Astrocyte of the hippocampus (primary cell): ENCODE measurements at regions not wholly inside any gene's neighbourhood (a gene's known extent, or its start where the extent isn't known, plus 50 kb on each side); places are given as distances from the start of the nearest gene placed in this dataset.

Experiments
- DNase-seq: peaks from one replicate; pipeline ENCODE4 v3.0.0; 2011; ENCODE audit warnings: low read depth, low spot score

GRCh38 chr22:47996446-47996857 is 1234.0 kb downstream of the TBC1D22A start:
- DNase-seq = no peak

- DNase-seq = no peak
Observed at GRCh38 chr22:47995718-47996117, 1233.3 kb downstream of the TBC1D22A start.

- DNase-seq = no peak
Observed at GRCh38 chr22:47995264-47995627, 1232.8 kb downstream of the TBC1D22A start.

GRCh38 chr22:47994601-47995263 is 1232.3 kb downstream of the TBC1D22A start:
- DNase-seq = no peak

- DNase-seq = no peak
Observed at GRCh38 chr22:47994045-47994444, 1231.6 kb downstream of the TBC1D22A start.

- DNase-seq = no peak
Observed at GRCh38 chr22:47990481-47990880, 1228.0 kb downstream of the TBC1D22A start.

- DNase-seq = no peak
Observed at GRCh38 chr22:47987885-47988515, 1225.5 kb downstream of the TBC1D22A start.

- no peak for DNase-seq
Observed at GRCh38 chr22:47976219-47976618, 1213.8 kb downstream of the TBC1D22A start.

GRCh38 chr22:47967831-47968230 is 1205.4 kb downstream of the TBC1D22A start:
- no peak for DNase-seq

GRCh38 chr22:47966316-47966715 is 1203.9 kb downstream of the TBC1D22A start:
- DNase-seq = no peak

- no peak for DNase-seq
Observed at GRCh38 chr22:47965896-47966295, 1203.4 kb downstream of the TBC1D22A start.

- DNase-seq = no peak
Observed at GRCh38 chr22:47965066-47965465, 1202.6 kb downstream of the TBC1D22A start.

GRCh38 chr22:47963660-47964059 is 1201.2 kb downstream of the TBC1D22A start:
- no peak for DNase-seq

- no peak for DNase-seq
Observed at GRCh38 chr22:47957649-47958048, 1195.2 kb downstream of the TBC1D22A start.

- no peak for DNase-seq
Observed at GRCh38 chr22:47954107-47954506, 1191.7 kb downstream of the TBC1D22A start.

- DNase-seq = no peak
Observed at GRCh38 chr22:47944941-47945340, 1182.5 kb downstream of the TBC1D22A start.

GRCh38 chr22:47943729-47944700 is 1181.6 kb downstream of the TBC1D22A start:
- no peak for DNase-seq

GRCh38 chr22:47940211-47940610 is 1177.8 kb downstream of the TBC1D22A start:
- no peak for DNase-seq

GRCh38 chr22:47933891-47934290 is 1171.4 kb downstream of the TBC1D22A start:
- no peak for DNase-seq

- DNase-seq = no peak
Observed at GRCh38 chr22:47933226-47933625, 1170.8 kb downstream of the TBC1D22A start.

GRCh38 chr22:47929646-47930185 is 1167.3 kb downstream of the TBC1D22A start:
- DNase-seq = no peak

GRCh38 chr22:47929073-47929472 is 1166.6 kb downstream of the TBC1D22A start:
- DNase-seq = no peak
